ENCODE measurements at regions not wholly inside any gene's neighbourhood (a gene's known extent, or its start where the extent isn't known, plus 50 kb on each side); places are given as distances from the start of the nearest gene placed in this dataset.

DNA sequence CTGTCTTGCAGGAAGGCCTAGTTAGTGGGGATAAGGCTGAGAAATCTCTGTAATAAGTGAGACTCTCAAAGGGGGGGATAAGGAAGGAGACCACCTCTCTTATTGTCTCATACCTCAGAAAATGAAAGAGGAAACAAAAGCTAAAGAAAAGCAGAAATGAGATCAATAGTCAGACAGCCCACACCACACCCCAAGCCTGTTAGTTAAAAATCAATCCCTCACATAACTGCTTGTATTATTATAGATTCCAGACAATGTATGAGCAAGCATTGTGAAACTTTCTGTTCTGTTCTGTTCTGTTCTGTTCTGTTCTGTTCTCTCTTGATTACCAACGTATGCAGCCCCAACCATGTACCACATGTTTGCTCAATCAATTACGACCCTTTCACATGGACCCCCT, 792.5 kb upstream of the TSPY4 start:
- no peak for TF ChIP-seq POLR2A (IDR thresholded peaks at IDR 0.05)
- TF ChIP-seq, protein P1, sequence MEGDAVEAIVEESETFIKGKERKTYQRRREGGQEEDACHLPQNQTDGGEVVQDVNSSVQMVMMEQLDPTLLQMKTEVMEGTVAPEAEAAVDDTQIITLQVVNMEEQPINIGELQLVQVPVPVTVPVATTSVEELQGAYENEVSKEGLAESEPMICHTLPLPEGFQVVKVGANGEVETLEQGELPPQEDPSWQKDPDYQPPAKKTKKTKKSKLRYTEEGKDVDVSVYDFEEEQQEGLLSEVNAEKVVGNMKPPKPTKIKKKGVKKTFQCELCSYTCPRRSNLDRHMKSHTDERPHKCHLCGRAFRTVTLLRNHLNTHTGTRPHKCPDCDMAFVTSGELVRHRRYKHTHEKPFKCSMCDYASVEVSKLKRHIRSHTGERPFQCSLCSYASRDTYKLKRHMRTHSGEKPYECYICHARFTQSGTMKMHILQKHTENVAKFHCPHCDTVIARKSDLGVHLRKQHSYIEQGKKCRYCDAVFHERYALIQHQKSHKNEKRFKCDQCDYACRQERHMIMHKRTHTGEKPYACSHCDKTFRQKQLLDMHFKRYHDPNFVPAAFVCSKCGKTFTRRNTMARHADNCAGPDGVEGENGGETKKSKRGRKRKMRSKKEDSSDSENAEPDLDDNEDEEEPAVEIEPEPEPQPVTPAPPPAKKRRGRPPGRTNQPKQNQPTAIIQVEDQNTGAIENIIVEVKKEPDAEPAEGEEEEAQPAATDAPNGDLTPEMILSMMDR (IDR thresholded peaks at IDR 0.05 in 4 of 5, conservative IDR thresholded peaks at IDR 0.05 in 1 of 5), result no peak

Measured in gastrocnemius medialis (tissue), 4 donors.